Peyer's patch (tissue), 4 donors: ENCODE measurements at regions not wholly inside any gene's neighbourhood (a gene's known extent, or its start where the extent isn't known, plus 50 kb on each side); places are given as distances from the start of the nearest gene placed in this dataset.

ENCODE experiments used
- DNase-seq, 3 donors: peaks; one replicate each; pipeline ENCODE4 v3.0.0-alpha.2; 2017 to 2019
- H3K27ac ChIP-seq, 4 donors: fragments of 200-600 bp; sonication (generic); one replicate each; pipeline ENCODE4 v1.5.1; 2016 to 2019
- H3K27me3 ChIP-seq, 2 donors: fragments of 200-600 bp; sonication (generic); one replicate each; pipeline ENCODE4 v1.5.1; 2019
- H3K36me3 ChIP-seq, 3 donors: fragments of 200-600 bp; sonication (generic); one replicate each; pipeline ENCODE4 v1.5.1; 2016 to 2019
- H3K4me1 ChIP-seq, 4 donors: fragments of 200-600 bp; sonication (generic); one replicate each; pipeline ENCODE4 v1.5.1; 2016 to 2019
- H3K4me3 ChIP-seq, 4 donors: fragments of 200-600 bp; sonication (generic); 1 replicate in 3 of 4; 2 replicates in 1 of 4; pipeline ENCODE4 v1.5.1; 2016 to 2019; ENCODE audit warnings: mild to moderate bottlenecking in 1 of 4
- H3K9me3 ChIP-seq, 4 donors: fragments of 200-600 bp; sonication (generic); one replicate each; pipeline ENCODE4 v1.5.1; 2016 to 2019; ENCODE audit warnings: mild to moderate bottlenecking in 1 of 4
- CTCF ChIP-seq, 6 experiments: fragments of 450-650 bp in 4 of 6; fragments of 200-600 bp in 2 of 6; sonication (generic) in 1 of 6; IDR thresholded peaks; one replicate each; pipeline ENCODE4 v1.5.1; 2017 to 2019; ENCODE audit warnings: antibody characterized with exemption in 6 of 6, mild to moderate bottlenecking in 3 of 6, moderate library complexity in 1 of 6
- POLR2A ChIP-seq, 2 donors: fragments of 450-650 bp; IDR thresholded peaks; one replicate each; pipeline ENCODE4 v1.5.1; 2017; ENCODE audit warnings: antibody characterized with exemption in 2 of 2, mild to moderate bottlenecking in 2 of 2, moderate library complexity in 2 of 2

- no peak for DNase-seq
- Histone ChIP-seq H3K4me1 (no peaks in the 10 kb centered on the region), H3K4me3 (no peak overlapping the region), H3K9me3 (no peaks in the 10 kb centered on the region), H3K27me3 (no peaks in the 10 kb centered on the region), H3K27ac (no peak overlapping the region), H3K36me3 (no peaks in the 10 kb centered on the region)
- no peak for TF ChIP-seq CTCF (IDR thresholded peaks at IDR 0.05)
- TF ChIP-seq POLR2A (IDR thresholded peaks at IDR 0.05), result no peak
These were observed 149.1 kb downstream of the RWDD3 start for GRCh38 chr1:95383111-95383510.

DNA sequence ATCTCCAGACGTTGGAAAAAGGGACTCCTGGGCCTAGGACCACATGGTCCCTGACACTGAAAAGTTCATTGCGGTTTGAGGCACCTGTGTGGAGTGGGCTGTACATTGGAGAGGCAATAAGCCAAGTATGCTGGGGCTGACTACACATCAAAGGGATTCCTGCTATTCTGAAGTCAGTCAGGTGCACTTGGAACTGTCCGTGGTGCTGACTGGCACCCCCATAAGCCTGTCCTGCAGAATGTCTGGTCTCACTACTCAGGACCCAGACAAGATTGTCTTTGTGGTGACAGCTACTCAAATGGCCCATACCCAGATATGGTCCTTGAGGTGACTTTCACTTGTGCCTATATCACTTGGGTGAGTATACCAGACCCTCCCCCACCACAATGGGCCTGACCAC, 150.6 kb downstream of the RWDD3 start:
- Histone ChIP-seq H3K36me3 (no peaks in the 10 kb centered on the region), H3K4me1 (no peaks in the 10 kb centered on the region), H3K9me3 (no peaks in the 10 kb centered on the region), H3K27ac (no peak overlapping the region), H3K27me3 (no peaks in the 10 kb centered on the region), H3K4me3 (no peak overlapping the region)
- TF ChIP-seq CTCF (IDR thresholded peaks at IDR 0.05) (no peak), POLR2A (IDR thresholded peaks at IDR 0.05) (no peak)
- DNase-seq, result no peak

DNA sequence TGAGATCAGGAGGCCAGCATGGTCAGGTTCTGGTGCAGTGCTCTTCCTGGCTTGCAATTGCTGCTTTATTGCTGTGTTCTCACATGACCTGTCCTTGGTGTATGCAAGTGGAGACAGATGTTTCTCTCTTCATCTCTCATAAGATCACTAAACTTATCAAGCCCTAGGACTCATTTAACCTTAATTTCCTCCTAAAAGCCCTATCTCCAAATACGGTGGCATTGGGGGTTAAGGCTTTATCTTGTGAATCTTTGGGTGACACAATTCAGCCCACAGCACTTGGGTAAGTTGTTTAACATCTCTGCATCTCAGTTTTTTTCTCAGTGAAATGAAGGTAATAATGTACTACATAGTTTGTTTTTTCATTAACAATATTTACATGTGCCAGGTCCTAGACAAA, 152.4 kb downstream of the RWDD3 start:
- no peak for TF ChIP-seq POLR2A (IDR thresholded peaks at IDR 0.05)
- no peak for TF ChIP-seq CTCF (IDR thresholded peaks at IDR 0.05)
- no peak for DNase-seq
- H3K4me1 ChIP-seq, result no peaks in the 10 kb centered on the region
- no peaks in the 10 kb centered on the region for H3K36me3 ChIP-seq
- H3K27ac ChIP-seq, result no peak overlapping the region
- H3K27me3 ChIP-seq, result no peaks in the 10 kb centered on the region
- H3K4me3 ChIP-seq, result no peak overlapping the region
- H3K9me3 ChIP-seq, result no peaks in the 10 kb centered on the region

DNA sequence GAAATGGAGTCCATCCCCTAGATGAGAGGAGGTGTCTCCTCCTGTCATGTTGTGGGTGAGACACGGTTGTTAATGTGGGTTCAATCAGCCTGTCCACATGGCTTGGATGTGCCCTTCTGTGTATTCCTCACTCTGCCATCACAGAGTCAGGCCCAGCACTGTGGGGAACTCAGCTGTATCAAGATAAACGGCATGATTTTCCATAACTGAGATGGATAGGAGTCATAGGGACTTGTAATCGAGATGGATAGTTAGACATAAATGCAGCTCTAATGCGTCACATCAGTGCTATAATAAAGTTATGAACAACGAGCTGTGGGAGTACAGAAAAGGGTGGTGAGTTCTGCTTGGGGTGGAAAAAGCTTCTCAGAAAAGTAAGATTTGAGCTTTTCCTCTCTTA, 152.9 kb downstream of the RWDD3 start:
- no peak overlapping the region for H3K4me3 ChIP-seq
- H3K27ac ChIP-seq, result no peak overlapping the region
- no peak for DNase-seq
- H3K36me3 ChIP-seq, result no peaks in the 10 kb centered on the region
- no peaks in the 10 kb centered on the region for H3K9me3 ChIP-seq
- TF ChIP-seq CTCF (IDR thresholded peaks at IDR 0.05), result no peak
- TF ChIP-seq POLR2A (IDR thresholded peaks at IDR 0.05), result no peak
- no peaks in the 10 kb centered on the region for H3K27me3 ChIP-seq
- no peaks in the 10 kb centered on the region for H3K4me1 ChIP-seq

DNA sequence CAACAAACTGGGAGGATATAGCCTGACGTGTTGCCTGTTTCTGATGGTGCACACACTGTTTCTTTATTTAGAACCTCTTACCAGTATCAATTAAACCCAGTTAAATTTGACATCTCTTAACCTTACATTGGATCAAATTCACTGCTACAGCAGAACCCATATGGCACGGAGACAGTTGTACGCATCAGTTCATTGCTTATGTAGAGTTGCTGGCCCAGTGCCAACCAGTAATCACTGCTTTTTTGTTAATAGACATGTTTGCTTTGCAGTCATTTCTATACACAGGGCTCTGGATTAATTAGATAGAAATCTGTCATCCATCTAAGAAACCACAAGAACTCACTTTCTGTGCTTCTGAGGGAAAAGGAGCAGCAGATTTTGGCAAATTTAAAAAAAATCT, 154.0 kb downstream of the RWDD3 start:
- Histone ChIP-seq H3K4me1 (no peaks in the 10 kb centered on the region), H3K4me3 (no peak overlapping the region), H3K9me3 (no peaks in the 10 kb centered on the region), H3K36me3 (no peaks in the 10 kb centered on the region), H3K27me3 (no peaks in the 10 kb centered on the region), H3K27ac (no peak overlapping the region)
- DNase-seq, result no peak
- TF ChIP-seq CTCF (IDR thresholded peaks at IDR 0.05), result no peak
- TF ChIP-seq POLR2A (IDR thresholded peaks at IDR 0.05), result no peak

- TF ChIP-seq CTCF (IDR thresholded peaks at IDR 0.05), result no peak
- no peak for TF ChIP-seq POLR2A (IDR thresholded peaks at IDR 0.05)
- H3K27me3 ChIP-seq, result no peaks in the 10 kb centered on the region
- H3K27ac ChIP-seq, result no peak overlapping the region
- no peaks in the 10 kb centered on the region for H3K9me3 ChIP-seq
- DNase-seq, result no peak
- H3K36me3 ChIP-seq, result no peaks in the 10 kb centered on the region
- no peaks in the 10 kb centered on the region for H3K4me1 ChIP-seq
- H3K4me3 ChIP-seq, result no peak overlapping the region
These were observed 159.4 kb downstream of the RWDD3 start for GRCh38 chr1:95393434-95393833.
